ENCODE measurements at regions not wholly inside any gene's neighbourhood (a gene's known extent, or its start where the extent isn't known, plus 50 kb on each side); places are given as distances from the start of the nearest gene placed in this dataset.
"Not testable (repeated sequence)": the region's sequence is repeated elsewhere in the genome, so short reads cannot be mapped to it uniquely, and the experiment has no call there.

DNA sequence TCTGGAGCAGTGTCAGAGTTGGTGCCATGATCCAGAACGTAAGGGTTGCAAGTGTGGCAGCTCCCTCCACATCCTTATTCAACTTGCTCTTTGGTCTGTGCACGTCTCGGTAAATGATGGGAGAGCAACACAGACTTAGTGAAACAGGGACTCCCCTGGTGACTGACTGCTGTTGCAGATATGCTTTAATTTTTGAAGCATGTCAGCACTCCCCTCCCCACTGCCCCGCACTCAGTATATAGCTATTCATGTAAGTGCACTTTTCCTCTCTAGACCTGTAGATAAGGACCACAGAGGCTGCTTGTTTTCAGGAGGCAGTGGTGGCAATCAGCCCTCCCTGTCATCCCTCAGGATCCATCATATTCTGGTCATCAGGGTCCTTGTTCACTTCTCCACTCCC, 470.9 kb downstream of the IRS2 start:
- no CpG with 5 or more reads among the region's 4 CpGs for WGBS (ENCODE audit: insufficient coverage, low lambda C conversion rate)
- no peak for DNase-seq
- Histone ChIP-seq H3K36me3 (ENCODE audit: control insufficient read depth, insufficient read depth, low read length) (no peaks in the 10 kb centered on the region), H3K27ac (ENCODE audit: low read length) (no peak overlapping the region), H3K9me3 (ENCODE audit: control insufficient read depth, low read depth, low read length) (peaks cover 6% of the 10 kb centered on the region), H3K27me3 (ENCODE audit: control insufficient read depth, insufficient read depth, low read length) (no peaks in the 10 kb centered on the region), H3K4me1 (ENCODE audit: control insufficient read depth, insufficient read depth, low read length) (no peaks in the 10 kb centered on the region), H3K4me3 (ENCODE audit: low read length) (no peak overlapping the region)

DNA sequence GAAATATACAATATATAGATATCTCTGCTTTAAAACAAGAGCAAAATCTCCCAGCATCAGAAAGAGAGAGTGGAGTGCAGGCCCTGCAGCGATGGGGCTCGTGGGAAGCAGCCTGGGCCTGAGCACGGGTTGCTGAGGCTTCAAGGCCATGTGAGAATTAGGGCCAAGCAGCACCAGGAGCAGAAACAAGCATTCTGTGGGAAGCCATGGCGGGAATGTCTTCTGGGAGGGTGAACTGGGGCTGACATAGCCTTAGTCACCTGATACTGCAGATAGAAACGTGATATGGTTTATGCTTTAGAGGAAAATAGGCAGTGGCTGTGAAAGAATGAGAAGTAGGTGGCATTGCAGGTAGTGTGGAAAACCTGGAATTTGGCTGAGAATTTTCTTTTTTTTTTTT, 472.3 kb downstream of the IRS2 start:
- Histone ChIP-seq H3K4me1 (ENCODE audit: control insufficient read depth, insufficient read depth, low read length) (no peaks in the 10 kb centered on the region), H3K9me3 (ENCODE audit: control insufficient read depth, low read depth, low read length) (peaks cover 4% of the 10 kb centered on the region), H3K27me3 (ENCODE audit: control insufficient read depth, insufficient read depth, low read length) (no peaks in the 10 kb centered on the region), H3K27ac (ENCODE audit: low read length) (no peak overlapping the region), H3K4me3 (ENCODE audit: low read length) (no peak overlapping the region), H3K36me3 (ENCODE audit: control insufficient read depth, insufficient read depth, low read length) (no peaks in the 10 kb centered on the region)
- no peak for DNase-seq
- no CpG with 5 or more reads among the region's 5 CpGs for WGBS (ENCODE audit: insufficient coverage, low lambda C conversion rate)

DNA sequence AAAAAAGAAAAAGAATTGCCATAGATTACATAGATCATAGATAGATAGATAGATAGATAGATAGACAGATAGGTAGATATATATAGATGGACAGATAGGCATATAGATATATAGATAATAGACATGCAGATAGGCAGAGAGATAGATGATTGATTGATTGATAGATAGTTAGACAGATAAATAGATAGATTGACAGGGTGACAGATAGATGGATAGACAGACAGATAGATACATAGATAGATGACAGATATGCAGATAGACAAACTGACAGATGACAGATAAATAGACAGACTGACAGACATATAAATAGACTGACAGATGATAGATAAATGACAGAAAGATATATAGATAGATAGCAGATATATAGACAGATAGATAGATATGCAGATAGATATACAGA, 474.0 kb downstream of the IRS2 start:
- Histone ChIP-seq H3K4me1 (ENCODE audit: control insufficient read depth, insufficient read depth, low read length) (no peaks in the 10 kb centered on the region), H3K27ac (ENCODE audit: low read length) (no peak overlapping the region), H3K27me3 (ENCODE audit: control insufficient read depth, insufficient read depth, low read length) (no peaks in the 10 kb centered on the region), H3K9me3 (ENCODE audit: control insufficient read depth, low read depth, low read length) (no peaks in the 10 kb centered on the region), H3K4me3 (ENCODE audit: low read length) (no peak overlapping the region), H3K36me3 (ENCODE audit: control insufficient read depth, insufficient read depth, low read length) (no peaks in the 10 kb centered on the region)
- DNase-seq: no peak

DNA sequence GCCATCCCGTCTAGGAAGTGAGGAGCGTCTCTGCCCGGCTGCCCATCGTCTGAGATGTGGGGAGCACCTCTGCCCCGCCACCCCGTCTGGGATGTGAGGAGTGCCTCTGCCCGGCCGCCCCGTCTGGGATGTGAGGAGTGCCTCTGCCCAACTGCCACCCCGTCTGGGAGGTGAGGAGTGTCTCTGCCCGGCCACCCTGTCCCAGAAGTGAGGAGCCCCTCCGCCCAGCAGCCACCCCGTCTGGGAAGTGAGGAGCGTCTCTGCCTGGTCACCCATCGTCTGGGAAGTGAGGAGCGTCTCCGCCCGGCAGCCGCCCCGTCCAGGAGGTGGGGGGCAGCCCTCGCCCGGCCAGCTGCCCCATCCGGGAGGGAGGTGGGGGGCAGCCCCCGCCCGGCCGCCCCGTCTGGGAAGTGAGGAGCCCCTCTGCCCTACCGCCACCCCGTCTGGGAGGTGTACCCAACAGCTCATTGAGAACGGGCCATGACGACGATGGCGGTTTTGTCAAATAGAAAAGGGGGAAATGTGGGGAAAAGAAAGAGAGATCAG, 474.9 kb downstream of the IRS2 start:
- H3K4me3 ChIP-seq (ENCODE audit: low read length); H3K9me3 ChIP-seq (ENCODE audit: control insufficient read depth, low read depth, low read length); DNase-seq; H3K27ac ChIP-seq (ENCODE audit: low read length); H3K27me3 ChIP-seq (ENCODE audit: control insufficient read depth, insufficient read depth, low read length); H3K36me3 ChIP-seq (ENCODE audit: control insufficient read depth, insufficient read depth, low read length); H3K4me1 ChIP-seq (ENCODE audit: control insufficient read depth, insufficient read depth, low read length): not testable (repeated sequence)
- no CpG with 5 or more reads among the region's 33 CpGs for WGBS (ENCODE audit: insufficient coverage, low lambda C conversion rate)

DNA sequence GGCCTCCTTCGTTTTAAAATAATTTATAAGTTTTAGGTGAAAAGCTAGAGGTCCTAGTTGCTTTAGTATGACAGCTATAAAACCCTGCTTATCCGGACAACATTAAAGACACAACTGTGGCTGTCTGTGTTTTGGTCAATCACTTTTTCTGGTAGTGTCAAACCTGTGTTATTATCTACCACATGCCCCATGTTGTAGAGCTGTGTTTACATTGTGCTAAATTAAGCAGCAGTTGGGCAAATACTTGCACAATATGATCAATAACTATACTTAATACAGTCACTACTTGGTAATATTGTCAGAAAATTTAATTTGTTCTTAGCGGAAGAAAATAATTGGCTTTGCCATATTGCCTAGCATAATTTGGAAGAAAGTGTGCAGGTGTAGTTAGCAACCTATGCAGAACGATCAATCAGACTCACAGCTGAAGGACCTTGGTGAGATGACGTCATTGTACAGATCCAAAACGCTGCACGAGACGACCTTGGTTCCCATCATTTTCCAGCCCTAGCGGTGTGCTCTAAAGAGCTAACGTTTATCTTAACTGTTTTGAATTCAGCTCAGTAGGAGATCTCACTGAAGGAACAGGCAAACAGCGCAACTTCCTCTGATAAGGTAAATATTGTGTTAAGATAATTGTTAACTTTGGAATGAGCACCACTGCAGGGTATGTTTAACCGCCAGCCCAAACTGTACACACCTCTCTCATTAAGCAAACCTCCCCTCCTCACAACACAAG, 476.6 kb downstream of the IRS2 start:
- peaks cover 5% of the 10 kb centered on the region for H3K27me3 ChIP-seq (ENCODE audit: control insufficient read depth, insufficient read depth, low read length)
- no peaks in the 10 kb centered on the region for H3K36me3 ChIP-seq (ENCODE audit: control insufficient read depth, insufficient read depth, low read length)
- 80% methylated on average over 1 of the region's 12 CpGs for WGBS (ENCODE audit: insufficient coverage, low lambda C conversion rate)
- DNase-seq: peak in 1 of 2 donors; percentile 24
- H3K4me1 ChIP-seq (ENCODE audit: control insufficient read depth, insufficient read depth, low read length): no peaks in the 10 kb centered on the region
- H3K9me3 ChIP-seq (ENCODE audit: control insufficient read depth, low read depth, low read length): no peaks in the 10 kb centered on the region
- no peak overlapping the region for H3K4me3 ChIP-seq (ENCODE audit: low read length)
- no peak overlapping the region for H3K27ac ChIP-seq (ENCODE audit: low read length)

DNA sequence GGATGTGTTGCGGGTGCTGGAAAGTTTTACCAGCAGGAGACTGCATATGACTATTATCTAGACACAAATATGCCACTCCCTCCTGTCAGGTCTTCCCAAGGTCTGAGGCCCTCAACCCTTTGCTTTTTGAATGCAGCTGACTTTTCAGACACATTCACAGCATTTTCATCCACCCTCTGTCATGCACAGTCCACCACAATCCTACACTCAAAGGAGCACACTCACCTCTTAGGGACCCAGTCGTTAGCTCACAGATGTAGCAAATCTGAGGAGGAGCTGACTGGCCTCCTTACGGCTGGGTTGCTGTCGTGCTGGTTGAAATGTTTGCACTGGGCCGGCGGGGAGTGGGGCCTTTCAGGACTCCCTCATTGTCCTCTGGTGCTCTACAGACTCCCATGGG, 479.4 kb downstream of the IRS2 start:
- no peak for DNase-seq
- no CpG with 5 or more reads among the region's 6 CpGs for WGBS (ENCODE audit: insufficient coverage, low lambda C conversion rate)
- no peaks in the 10 kb centered on the region for H3K4me1 ChIP-seq (ENCODE audit: control insufficient read depth, insufficient read depth, low read length)
- peaks cover 5% of the 10 kb centered on the region for H3K27me3 ChIP-seq (ENCODE audit: control insufficient read depth, insufficient read depth, low read length)
- H3K4me3 ChIP-seq (ENCODE audit: low read length): no peak overlapping the region
- H3K27ac ChIP-seq (ENCODE audit: low read length): no peak overlapping the region
- no peaks in the 10 kb centered on the region for H3K36me3 ChIP-seq (ENCODE audit: control insufficient read depth, insufficient read depth, low read length)
- no peaks in the 10 kb centered on the region for H3K9me3 ChIP-seq (ENCODE audit: control insufficient read depth, low read depth, low read length)

DNA sequence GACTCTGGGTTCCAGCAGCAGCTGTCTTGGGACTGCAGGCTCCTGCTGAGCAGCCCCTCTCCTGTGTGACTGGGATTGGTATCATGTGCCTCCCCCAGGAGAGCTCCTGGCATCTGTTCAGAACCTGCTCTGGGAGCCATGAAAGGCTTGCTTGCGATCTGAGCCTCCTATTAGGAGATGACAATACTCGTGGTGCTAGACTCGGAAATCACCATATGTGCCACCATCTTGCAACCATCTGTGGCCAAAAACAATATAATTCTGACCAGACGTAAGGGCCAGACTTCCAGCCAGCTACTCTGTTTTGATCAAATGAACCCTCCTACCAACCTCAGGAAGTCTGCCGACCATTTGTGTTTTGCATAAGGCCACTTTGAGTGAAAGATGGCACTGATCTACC, 484.7 kb downstream of the IRS2 start:
- Histone ChIP-seq H3K4me1 (ENCODE audit: control insufficient read depth, insufficient read depth, low read length) (no peaks in the 10 kb centered on the region), H3K36me3 (ENCODE audit: control insufficient read depth, insufficient read depth, low read length) (no peaks in the 10 kb centered on the region), H3K4me3 (ENCODE audit: low read length) (no peak overlapping the region), H3K27me3 (ENCODE audit: control insufficient read depth, insufficient read depth, low read length) (peaks cover 2% of the 10 kb centered on the region), H3K9me3 (ENCODE audit: control insufficient read depth, low read depth, low read length) (no peaks in the 10 kb centered on the region), H3K27ac (ENCODE audit: low read length) (no peak overlapping the region)
- no CpG with 5 or more reads among the region's 5 CpGs for WGBS (ENCODE audit: insufficient coverage, low lambda C conversion rate)
- peak in 1 of 2 donors; percentile 11 for DNase-seq

DNA sequence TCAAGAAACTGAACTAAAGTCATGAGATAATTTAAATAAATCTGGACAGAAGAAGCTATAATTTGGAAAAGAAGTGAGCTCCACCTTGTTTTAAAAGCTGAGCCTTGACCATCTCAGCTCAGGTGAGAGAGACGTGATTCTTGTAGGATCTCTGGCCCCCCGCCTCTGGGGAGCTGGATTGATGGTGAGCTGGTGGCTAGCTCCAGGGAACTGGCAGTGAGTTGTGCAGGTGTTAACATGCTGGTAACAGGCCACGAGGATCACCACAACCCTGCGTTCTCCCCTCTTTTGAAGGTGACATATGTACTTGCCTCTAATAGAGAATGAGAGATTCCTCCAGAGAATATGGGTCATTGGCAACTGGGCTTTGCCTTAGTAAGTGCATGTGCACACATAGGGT, 485.1 kb downstream of the IRS2 start:
- WGBS (ENCODE audit: insufficient coverage, low lambda C conversion rate): no CpG with 5 or more reads among the region's 4 CpGs
- H3K4me1 ChIP-seq (ENCODE audit: control insufficient read depth, insufficient read depth, low read length): no peaks in the 10 kb centered on the region
- peaks cover 2% of the 10 kb centered on the region for H3K27me3 ChIP-seq (ENCODE audit: control insufficient read depth, insufficient read depth, low read length)
- H3K36me3 ChIP-seq (ENCODE audit: control insufficient read depth, insufficient read depth, low read length): no peaks in the 10 kb centered on the region
- H3K27ac ChIP-seq (ENCODE audit: low read length): no peak overlapping the region
- no peak overlapping the region for H3K4me3 ChIP-seq (ENCODE audit: low read length)
- H3K9me3 ChIP-seq (ENCODE audit: control insufficient read depth, low read depth, low read length): no peaks in the 10 kb centered on the region
- DNase-seq: no peak

DNA sequence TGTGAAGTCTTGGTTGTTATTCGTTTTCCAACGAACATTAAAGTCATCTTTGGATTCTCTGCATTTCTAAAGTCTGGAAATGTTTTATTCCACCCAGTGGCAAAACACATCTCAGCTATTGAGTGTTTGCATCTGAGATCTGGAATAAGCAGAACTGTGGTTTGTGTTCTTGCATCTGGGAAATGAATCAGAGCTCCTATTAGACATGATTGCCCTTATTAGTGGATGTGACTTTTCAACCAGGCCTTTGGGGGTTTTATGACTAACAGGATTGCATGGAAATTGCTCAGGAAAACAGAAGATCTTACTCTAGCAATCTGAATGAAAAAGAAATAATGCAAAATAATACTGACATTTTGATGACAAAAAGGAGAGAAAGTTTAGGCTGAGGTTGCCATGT, 488.8 kb downstream of the IRS2 start:
- Histone ChIP-seq H3K4me3 (ENCODE audit: low read length) (no peak overlapping the region), H3K4me1 (ENCODE audit: control insufficient read depth, insufficient read depth, low read length) (no peaks in the 10 kb centered on the region), H3K9me3 (ENCODE audit: control insufficient read depth, low read depth, low read length) (peaks cover 16% of the 10 kb centered on the region), H3K27me3 (ENCODE audit: control insufficient read depth, insufficient read depth, low read length) (peaks cover 2% of the 10 kb centered on the region), H3K27ac (ENCODE audit: low read length) (no peak overlapping the region), H3K36me3 (ENCODE audit: control insufficient read depth, insufficient read depth, low read length) (no peaks in the 10 kb centered on the region)
- no peak for DNase-seq
- no CpG with 5 or more reads among the region's 2 CpGs for WGBS (ENCODE audit: insufficient coverage, low lambda C conversion rate)

DNA sequence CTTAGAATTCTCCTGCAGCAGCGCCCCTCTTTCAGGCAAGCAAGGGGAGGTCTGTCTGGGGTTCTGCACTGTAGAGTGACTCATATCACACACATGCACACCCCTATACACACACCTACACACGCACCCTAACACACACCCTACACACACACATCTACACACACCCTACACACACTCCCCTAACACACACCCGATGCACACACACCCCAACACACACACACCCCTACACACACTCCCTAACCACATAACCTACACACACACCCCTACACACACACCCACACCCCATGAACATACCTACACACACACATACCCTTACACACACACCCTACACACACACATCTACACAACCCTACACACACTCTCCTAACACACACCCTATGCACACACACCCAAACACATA, 493.2 kb downstream of the IRS2 start:
- DNase-seq: no peak
- Histone ChIP-seq H3K36me3 (ENCODE audit: control insufficient read depth, insufficient read depth, low read length) (no peaks in the 10 kb centered on the region), H3K9me3 (ENCODE audit: control insufficient read depth, low read depth, low read length) (peaks cover 16% of the 10 kb centered on the region), H3K27ac (ENCODE audit: low read length) (no peak overlapping the region), H3K4me3 (ENCODE audit: low read length) (no peak overlapping the region), H3K27me3 (ENCODE audit: control insufficient read depth, insufficient read depth, low read length) (no peaks in the 10 kb centered on the region), H3K4me1 (ENCODE audit: control insufficient read depth, insufficient read depth, low read length) (no peaks in the 10 kb centered on the region)
- WGBS (ENCODE audit: insufficient coverage, low lambda C conversion rate): 100% methylated on average over 1 of the region's 3 CpGs

DNA sequence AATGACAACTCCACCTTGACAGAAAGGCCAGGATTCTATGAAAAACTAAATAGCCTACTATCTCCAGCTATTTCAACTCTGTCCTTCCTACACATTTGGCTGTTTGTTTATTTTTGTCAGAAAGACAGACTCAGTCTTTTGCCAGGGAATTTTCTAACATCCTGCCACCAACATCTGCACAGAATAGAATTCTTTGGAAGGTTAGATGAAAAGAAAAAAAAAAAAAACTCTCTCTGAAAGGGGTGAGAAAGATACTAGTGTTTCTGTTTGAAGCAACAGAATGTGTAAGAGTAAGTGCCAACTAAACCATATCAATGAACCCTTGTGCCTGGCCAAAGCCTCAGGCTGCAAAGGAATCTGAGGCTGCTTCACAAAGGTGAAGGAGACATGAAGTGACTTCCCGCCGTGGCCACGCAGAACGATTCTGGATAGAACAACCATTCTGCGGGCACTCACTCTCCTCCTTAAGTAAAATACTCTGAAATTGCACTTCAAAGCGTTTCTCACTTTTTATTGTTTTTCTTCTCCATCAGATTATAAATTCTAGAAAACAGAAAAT, 498.2 kb downstream of the IRS2 start:
- H3K9me3 ChIP-seq (ENCODE audit: control insufficient read depth, low read depth, low read length): peaks cover 1% of the 10 kb centered on the region
- DNase-seq: no peak
- no peaks in the 10 kb centered on the region for H3K36me3 ChIP-seq (ENCODE audit: control insufficient read depth, insufficient read depth, low read length)
- 100% methylated on average over 2 of the region's 6 CpGs for WGBS (ENCODE audit: insufficient coverage, low lambda C conversion rate)
- no peak overlapping the region for H3K4me3 ChIP-seq (ENCODE audit: low read length)
- no peaks in the 10 kb centered on the region for H3K27me3 ChIP-seq (ENCODE audit: control insufficient read depth, insufficient read depth, low read length)
- H3K4me1 ChIP-seq (ENCODE audit: control insufficient read depth, insufficient read depth, low read length): no peaks in the 10 kb centered on the region
- H3K27ac ChIP-seq (ENCODE audit: low read length): no peak overlapping the region
